IMR-90 (cell line): ENCODE measurements at regions not wholly inside any gene's neighbourhood (a gene's known extent, or its start where the extent isn't known, plus 50 kb on each side); places are given as distances from the start of the nearest gene placed in this dataset.

Experiments
- ATAC-seq: fragments of 200-7000 bp; cut with Tn5 transposase; 2 replicates; pipeline ENCODE4 v1.9.1; 2020; ENCODE audit warnings: low read depth, mild to moderate bottlenecking, moderate library complexity
- BruUV-seq: library from RNA; stranded (reverse); fragments of 400-500 nt; replicated peaks from 2 replicates; lab custom pipeline; 2021; lab: Mats Ljungman, UMichigan
- CTCF ChIA-PET: fragments of 300-600 bp; formaldehyde crosslinking; extraction: SDS; loops from one replicate; lab custom pipeline; 2021; ENCODE audit warnings: antibody characterized with exemption; lab: Yijun Ruan, JAX
- POLR2A ChIA-PET: fragments of 300-600 bp; sonication (Branson Sonifier 250); formaldehyde crosslinking; loops from one replicate; lab custom pipeline; 2022; ENCODE audit warnings: antibody characterized with exemption; ENCODE audit not compliant: unreplicated experiment; lab: Charles Lee
- DNase-seq: peaks from one replicate; pipeline ENCODE4 v3.0.0; 2013
- H2AFZ ChIP-seq: replicated peaks from 2 replicates; pipeline ENCODE3; 2013; ENCODE audit warnings: low read length, mild to moderate bottlenecking; ENCODE audit not compliant: poor library complexity
- H2AK5ac ChIP-seq: 2 replicates; pipeline ENCODE4 v1.6.1; 2013; ENCODE audit warnings: low read depth, low read length, inconsistent platforms
- H2AK9ac ChIP-seq: replicated peaks from 2 replicates; pipeline ENCODE3; 2013; ENCODE audit warnings: mild to moderate bottlenecking, low read depth, low read length, moderate library complexity; ENCODE audit not compliant: poor library complexity
- H2BK120ac ChIP-seq: 2 replicates; pipeline ENCODE4 v1.6.1; 2013; ENCODE audit warnings: low read depth, low read length, inconsistent platforms
- H2BK15ac ChIP-seq: 3 replicates; pipeline ENCODE4 v1.6.1; 2013; ENCODE audit warnings: low read depth, low read length, inconsistent platforms
- H2BK20ac ChIP-seq: 2 replicates; pipeline ENCODE4 v1.6.1; 2013; ENCODE audit warnings: low read depth, mild to moderate bottlenecking, inconsistent platforms, low read length, moderate library complexity
- H2BK5ac ChIP-seq: 2 replicates; pipeline ENCODE4 v1.6.1; 2013; ENCODE audit warnings: mild to moderate bottlenecking, low read depth, low read length, inconsistent platforms; ENCODE audit not compliant: poor library complexity, severe bottlenecking
- H3K14ac ChIP-seq: replicated peaks from 2 replicates; pipeline ENCODE4 v1.6.1; 2013; ENCODE audit warnings: low read depth, low read length, inconsistent platforms
- H3K18ac ChIP-seq: 2 replicates; pipeline ENCODE4 v1.6.1; 2013; ENCODE audit warnings: low read depth, low read length, control low read depth
- H3K23ac ChIP-seq: 2 replicates; pipeline ENCODE4 v1.6.1; 2013; ENCODE audit warnings: low read depth, low read length, inconsistent platforms
- H3K27ac ChIP-seq: 2 replicates; pipeline ENCODE4 v1.5.1; 2013; ENCODE audit warnings: mild to moderate bottlenecking, control low read depth, low read length; ENCODE audit not compliant: insufficient read depth
- H3K27me3 ChIP-seq: 2 replicates; pipeline ENCODE4 v1.6.1; 2013; ENCODE audit warnings: low read length; ENCODE audit not compliant: control insufficient read depth, insufficient read depth
- H3K36me3 ChIP-seq: 2 replicates; pipeline ENCODE4 v1.6.1; 2013; ENCODE audit warnings: low read length, mixed read lengths; ENCODE audit not compliant: control insufficient read depth, insufficient read depth
- H3K4ac ChIP-seq: 2 replicates; pipeline ENCODE4 v1.6.1; 2013; ENCODE audit warnings: low read depth, low read length, inconsistent platforms
- H3K4me1 ChIP-seq: 2 replicates; pipeline ENCODE4 v1.6.1; 2013; ENCODE audit warnings: low read length, mixed read lengths; ENCODE audit not compliant: control insufficient read depth, insufficient read depth
- H3K4me2 ChIP-seq: 2 replicates; pipeline ENCODE4 v1.6.1; 2013; ENCODE audit warnings: low read depth, mild to moderate bottlenecking, control low read depth, low read length, moderate library complexity
- H3K4me3 ChIP-seq: 2 replicates; pipeline ENCODE4 v1.5.1; 2013; ENCODE audit warnings: low read depth, mild to moderate bottlenecking, control low read depth, low read length, moderate library complexity; ENCODE audit not compliant: insufficient read depth
- H3K56ac ChIP-seq: 2 replicates; pipeline ENCODE4 v1.6.1; 2013; ENCODE audit warnings: low read length, inconsistent platforms; ENCODE audit not compliant: insufficient read depth; ENCODE audit errors: extremely low read depth
- H3K79me1 ChIP-seq, 2 experiments: 2 replicates each; pipeline ENCODE4 v1.6.1; 2013; ENCODE audit warnings: low read length in 2 of 2, inconsistent platforms in 1 of 2, low read depth in 1 of 2
- H3K9ac ChIP-seq: 2 replicates; pipeline ENCODE4 v1.6.1; 2013; ENCODE audit warnings: low read depth, low read length, control low read depth
- H3K9me1 ChIP-seq: 2 replicates; pipeline ENCODE4 v1.6.1; 2013; ENCODE audit warnings: low read length, inconsistent platforms; ENCODE audit not compliant: insufficient read depth
- H3K9me3 ChIP-seq: 2 replicates; pipeline ENCODE4 v1.6.1; 2013; ENCODE audit warnings: low read length; ENCODE audit not compliant: control insufficient read depth, insufficient read depth
- H4K20me1 ChIP-seq: 2 replicates; pipeline ENCODE4 v1.6.1; 2013; ENCODE audit warnings: low read length, inconsistent platforms; ENCODE audit not compliant: insufficient read depth
- H4K5ac ChIP-seq: 2 replicates; pipeline ENCODE4 v1.6.1; 2013; ENCODE audit warnings: mild to moderate bottlenecking, low read depth, low read length, control low read depth
- H4K8ac ChIP-seq, 2 experiments: 2 replicates each; pipeline ENCODE4 v1.6.1; 2013; ENCODE audit warnings: low read depth in 2 of 2, low read length in 2 of 2, control low read depth in 1 of 2, inconsistent platforms in 1 of 2
- H4K91ac ChIP-seq: 2 replicates; pipeline ENCODE4 v1.6.1; 2013; ENCODE audit warnings: low read depth, low read length, inconsistent platforms; ENCODE audit not compliant: insufficient read depth
- BHLHE40 ChIP-seq: fragments of 150-350 bp; IDR thresholded peaks from 2 replicates; pipeline ENCODE4 v1.6.1; 2016; ENCODE audit warnings: mild to moderate bottlenecking, low read depth, low read length
- CEBPB ChIP-seq: IDR thresholded peaks from 2 replicates; pipeline ENCODE4 v1.6.1; 2012; ENCODE audit warnings: low read depth, low read length, improper control_type of control experiment
- CHD1 ChIP-seq: IDR thresholded peaks from 2 replicates; pipeline ENCODE4 v1.6.1; 2012; ENCODE audit warnings: low read depth, low read length, improper control_type of control experiment
- FOS ChIP-seq: fragments of 150-350 bp; IDR thresholded peaks from 2 replicates; pipeline ENCODE4 v1.6.1; 2016; ENCODE audit warnings: low read depth, low read length
- MAFK ChIP-seq: IDR thresholded peaks from 2 replicates; pipeline ENCODE4 v1.6.1; 2012; ENCODE audit warnings: low read depth, low read length, improper control_type of control experiment
- MAZ ChIP-seq: IDR thresholded peaks from 2 replicates; pipeline ENCODE4 v1.6.1; 2012; ENCODE audit warnings: low read depth, mild to moderate bottlenecking, low read length, improper control_type of control experiment, moderate library complexity, borderline replicate concordance
- MXI1 ChIP-seq: IDR thresholded peaks from 2 replicates; pipeline ENCODE4 v1.6.1; 2012; ENCODE audit warnings: low read depth, mild to moderate bottlenecking, low read length, moderate library complexity, borderline replicate concordance
- NFE2L2 ChIP-seq: fragments of 150-350 bp; IDR thresholded peaks from 2 replicates; pipeline ENCODE4 v1.6.1; 2016; ENCODE audit warnings: low read depth, mild to moderate bottlenecking, low read length
- POLR2A ChIP-seq: IDR thresholded peaks from 2 replicates; pipeline ENCODE4 v1.6.1; 2012; ENCODE audit warnings: mild to moderate bottlenecking, low read depth, low read length
- RAD21 ChIP-seq: IDR thresholded peaks from 2 replicates; pipeline ENCODE4 v1.6.1; 2012; ENCODE audit warnings: low read length, improper control_type of control experiment
- RCOR1 ChIP-seq: IDR thresholded peaks from 2 replicates; pipeline ENCODE4 v1.6.1; 2012; ENCODE audit warnings: mild to moderate bottlenecking, low read length, improper control_type of control experiment; ENCODE audit not compliant: insufficient replicate concordance
- RFX5 ChIP-seq: IDR thresholded peaks from 2 replicates; pipeline ENCODE4 v1.8.0; 2012; ENCODE audit warnings: low read depth, mild to moderate bottlenecking, low read length, moderate library complexity
- SMC3 ChIP-seq: fragments of 150-350 bp; IDR thresholded peaks from 2 replicates; pipeline ENCODE4 v1.6.1; 2016; ENCODE audit warnings: low read depth, mild to moderate bottlenecking, antibody characterized with exemption, low read length, moderate library complexity
- WGBS, 2 experiments: methylation state at CpG; one replicate each; pipeline versions ENCODE4 v1.1.5 to v1.1.7; 2013; ENCODE audit warnings: missing lambda C conversion rate in 2 of 2; ENCODE audit not compliant: insufficient read length in 1 of 2; ENCODE audit errors: extremely low coverage in 2 of 2; 5-methylcytosine and 5-hydroxymethylcytosine counted together
- dilution Hi-C: fragments of 300-500 bp; cut with HindIII; formaldehyde crosslinking; loops from one replicate; pipeline ENCODE4 v1.14.3; 2018; ENCODE audit warnings: low sequenced_read_pairs; ENCODE audit not compliant: unreplicated experiment
- in situ Hi-C: fragments of 300-500 bp; cut with MboI; formaldehyde crosslinking; loops from 3 replicates; pipeline ENCODE4 v1.14.3; 2019; ENCODE audit warnings: low sequenced_read_pairs, inconsistent platforms, mixed read lengths
- intact Hi-C: fragments of 100-400 bp; cut with micrococcal nuclease; formaldehyde crosslinking; loops from 2 replicates; pipeline ENCODE4 v1.10.0; 2022
- TF ChIP-seq, protein P1 (sequence below): fragments of 150-350 bp; IDR thresholded peaks from 2 replicates; pipeline ENCODE4 v1.6.1; 2016; ENCODE audit warnings: low read depth, mild to moderate bottlenecking, low read length, moderate library complexity, borderline replicate concordance
- TF ChIP-seq, protein P2 (sequence below): fragments of 150-350 bp; IDR thresholded peaks from 2 replicates; pipeline ENCODE4 v1.6.1; 2017; ENCODE audit warnings: mild to moderate bottlenecking, antibody characterized with exemption, low read length, low read depth
- TF ChIP-seq, protein P3 (sequence below): conservative IDR thresholded peaks from 2 replicates; pipeline ENCODE4 v1.5.1; 2012; ENCODE audit warnings: mild to moderate bottlenecking, low read depth, low read length, improper control_type of control experiment

DNA sequence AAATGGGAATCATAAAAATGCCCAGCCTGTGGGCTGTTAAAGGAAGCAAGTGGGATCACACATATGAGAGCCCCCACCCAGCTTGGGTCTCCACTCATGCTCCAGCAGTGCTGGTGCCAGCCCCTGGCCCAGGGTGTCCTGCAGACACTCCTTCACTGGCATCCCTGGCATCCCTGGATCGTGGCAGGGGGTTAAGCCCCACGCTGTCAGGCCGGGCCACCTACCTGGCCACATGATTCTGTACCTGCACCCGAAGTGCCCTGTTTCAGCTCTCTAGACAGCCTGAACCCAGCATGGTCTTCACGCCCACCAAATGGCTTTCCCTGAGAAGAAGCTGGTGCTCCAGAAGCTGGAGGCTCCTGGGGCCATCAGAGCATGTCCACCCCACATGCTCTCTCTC is 137.4 kb downstream of the INHBB start:
- dilution Hi-C loops: no loop called here
- in situ Hi-C loops: no loop called here
- no peak overlapping the region for H4K8ac ChIP-seq
- no peak overlapping the region for H3K4me3 ChIP-seq
- no TSS peak for BruUV-seq
- H2BK15ac ChIP-seq: no peak overlapping the region
- no peak overlapping the region for H2BK120ac ChIP-seq
- no peak overlapping the region for H3K4me2 ChIP-seq
- POLR2A ChIA-PET: no interaction called here
- H3K36me3 ChIP-seq: no peaks in the 10 kb centered on the region
- H3K4me1 ChIP-seq: no peaks in the 10 kb centered on the region
- 40% methylated on average over 2 of the region's 5 CpGs; no CpG with 5 or more reads in 1 of the 2 experiments for WGBS, 2 experiments
- H4K91ac ChIP-seq: no peak overlapping the region
- no peak overlapping the region for H2AFZ ChIP-seq
- DNase-seq: no peak
- H3K9ac ChIP-seq: no peak overlapping the region
- TF ChIP-seq RAD21: no peak
- TF ChIP-seq NFE2L2: no peak
- TF ChIP-seq, protein P1, sequence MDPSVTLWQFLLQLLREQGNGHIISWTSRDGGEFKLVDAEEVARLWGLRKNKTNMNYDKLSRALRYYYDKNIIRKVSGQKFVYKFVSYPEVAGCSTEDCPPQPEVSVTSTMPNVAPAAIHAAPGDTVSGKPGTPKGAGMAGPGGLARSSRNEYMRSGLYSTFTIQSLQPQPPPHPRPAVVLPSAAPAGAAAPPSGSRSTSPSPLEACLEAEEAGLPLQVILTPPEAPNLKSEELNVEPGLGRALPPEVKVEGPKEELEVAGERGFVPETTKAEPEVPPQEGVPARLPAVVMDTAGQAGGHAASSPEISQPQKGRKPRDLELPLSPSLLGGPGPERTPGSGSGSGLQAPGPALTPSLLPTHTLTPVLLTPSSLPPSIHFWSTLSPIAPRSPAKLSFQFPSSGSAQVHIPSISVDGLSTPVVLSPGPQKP: no peak
- TF ChIP-seq, protein P2, sequence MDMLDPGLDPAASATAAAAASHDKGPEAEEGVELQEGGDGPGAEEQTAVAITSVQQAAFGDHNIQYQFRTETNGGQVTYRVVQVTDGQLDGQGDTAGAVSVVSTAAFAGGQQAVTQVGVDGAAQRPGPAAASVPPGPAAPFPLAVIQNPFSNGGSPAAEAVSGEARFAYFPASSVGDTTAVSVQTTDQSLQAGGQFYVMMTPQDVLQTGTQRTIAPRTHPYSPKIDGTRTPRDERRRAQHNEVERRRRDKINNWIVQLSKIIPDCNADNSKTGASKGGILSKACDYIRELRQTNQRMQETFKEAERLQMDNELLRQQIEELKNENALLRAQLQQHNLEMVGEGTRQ: no peak
- no peak for TF ChIP-seq RCOR1
- no peak for TF ChIP-seq MAZ
- no peak for TF ChIP-seq CHD1
- no peak for TF ChIP-seq RFX5
- no peak for TF ChIP-seq BHLHE40
- no peak for TF ChIP-seq POLR2A
- no peak for TF ChIP-seq MXI1
- TF ChIP-seq, protein P3, sequence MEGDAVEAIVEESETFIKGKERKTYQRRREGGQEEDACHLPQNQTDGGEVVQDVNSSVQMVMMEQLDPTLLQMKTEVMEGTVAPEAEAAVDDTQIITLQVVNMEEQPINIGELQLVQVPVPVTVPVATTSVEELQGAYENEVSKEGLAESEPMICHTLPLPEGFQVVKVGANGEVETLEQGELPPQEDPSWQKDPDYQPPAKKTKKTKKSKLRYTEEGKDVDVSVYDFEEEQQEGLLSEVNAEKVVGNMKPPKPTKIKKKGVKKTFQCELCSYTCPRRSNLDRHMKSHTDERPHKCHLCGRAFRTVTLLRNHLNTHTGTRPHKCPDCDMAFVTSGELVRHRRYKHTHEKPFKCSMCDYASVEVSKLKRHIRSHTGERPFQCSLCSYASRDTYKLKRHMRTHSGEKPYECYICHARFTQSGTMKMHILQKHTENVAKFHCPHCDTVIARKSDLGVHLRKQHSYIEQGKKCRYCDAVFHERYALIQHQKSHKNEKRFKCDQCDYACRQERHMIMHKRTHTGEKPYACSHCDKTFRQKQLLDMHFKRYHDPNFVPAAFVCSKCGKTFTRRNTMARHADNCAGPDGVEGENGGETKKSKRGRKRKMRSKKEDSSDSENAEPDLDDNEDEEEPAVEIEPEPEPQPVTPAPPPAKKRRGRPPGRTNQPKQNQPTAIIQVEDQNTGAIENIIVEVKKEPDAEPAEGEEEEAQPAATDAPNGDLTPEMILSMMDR: no peak
- TF ChIP-seq SMC3: no peak
- no peak for TF ChIP-seq CEBPB
- TF ChIP-seq FOS: no peak
- TF ChIP-seq MAFK: no peak
- no peak overlapping the region for H2AK5ac ChIP-seq
- no peak for ATAC-seq
- H3K23ac ChIP-seq: no peak overlapping the region
- CTCF ChIA-PET: no interaction called here
- H3K79me1 ChIP-seq: no peaks in the 10 kb centered on the region
- H2AK9ac ChIP-seq: no peak overlapping the region
- H3K27me3 ChIP-seq: peaks cover 54% of the 10 kb centered on the region
- H4K5ac ChIP-seq: no peak overlapping the region
- no peak overlapping the region for H2BK20ac ChIP-seq
- no peak overlapping the region for H3K4ac ChIP-seq
- no peak overlapping the region for H2BK5ac ChIP-seq
- intact Hi-C loops: no loop called here
- no peaks in the 10 kb centered on the region; the same call in 1 of the 2 replicates for H3K9me3 ChIP-seq
- H3K27ac ChIP-seq: no peak overlapping the region
- peaks cover 6% of the 10 kb centered on the region for H3K9me1 ChIP-seq
- no peak overlapping the region for H3K56ac ChIP-seq
- no peaks in the 10 kb centered on the region for H4K20me1 ChIP-seq
- no peak overlapping the region for H3K14ac ChIP-seq
- no peak overlapping the region for H3K18ac ChIP-seq
